ENCODE measurements at regions not wholly inside any gene's neighbourhood (a gene's known extent, or its start where the extent isn't known, plus 50 kb on each side); places are given as distances from the start of the nearest gene placed in this dataset.
A peak's percentile ranks its signal among the peaks of the same experiment; 100 is the strongest.

DNA sequence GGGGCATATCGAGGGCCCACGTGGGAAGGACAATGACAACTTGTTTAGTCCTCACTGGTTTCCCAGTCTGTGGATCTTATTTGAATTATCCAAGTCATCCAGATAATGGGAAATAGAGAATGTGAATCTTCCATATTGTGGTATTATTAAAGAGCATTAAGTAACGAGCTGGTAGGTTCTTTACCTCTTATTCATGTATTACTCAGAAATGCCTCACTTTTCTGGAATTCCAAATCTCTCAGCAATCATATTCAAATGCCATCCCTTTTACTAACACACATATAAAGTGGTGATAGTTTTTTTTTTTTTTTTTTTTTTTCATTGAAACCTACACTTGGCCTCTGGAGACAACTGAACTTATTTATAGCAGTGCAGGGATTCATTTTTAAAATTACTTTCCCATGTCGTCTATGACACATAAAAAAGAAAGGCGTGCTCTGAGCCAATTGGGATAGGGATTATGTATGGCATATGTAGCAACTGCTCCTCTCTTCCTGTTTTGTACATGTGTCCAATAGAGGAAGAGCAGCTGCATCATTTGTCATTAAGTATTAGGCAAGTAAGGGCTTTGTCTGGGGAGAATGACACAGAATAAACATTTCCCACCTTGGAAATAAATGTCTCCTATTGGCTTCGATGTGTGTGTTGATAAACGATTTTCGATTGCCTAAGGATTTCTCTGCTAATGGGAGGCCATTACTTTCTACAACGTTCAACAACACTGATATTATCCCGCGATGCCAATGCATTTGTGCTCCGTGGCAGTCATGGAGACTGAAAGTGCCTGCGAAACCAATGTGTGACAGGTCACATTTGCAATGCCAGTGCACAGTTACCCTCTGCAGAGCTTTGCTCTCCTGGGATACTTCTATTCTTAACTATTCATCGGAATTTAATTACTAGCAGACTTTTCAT lies 78.6 kb upstream of the IFNG-AS1 start:
- H3K4me3 ChIP-seq (ENCODE audit: low read depth, low read length) = no peak overlapping the region
- H3K4me1 ChIP-seq (ENCODE audit: control insufficient read depth, insufficient read depth, low read length) = no peaks in the 10 kb centered on the region
- H3K9me3 ChIP-seq (ENCODE audit: control insufficient read depth, insufficient read depth, low read length) = no peaks in the 10 kb centered on the region
- no peak overlapping the region for H3K27ac ChIP-seq (ENCODE audit: low read depth, low read length)
- no peaks in the 10 kb centered on the region for H3K36me3 ChIP-seq (ENCODE audit: control insufficient read depth, insufficient read depth, low read length)
- H3K27me3 ChIP-seq (ENCODE audit: control insufficient read depth, insufficient read depth, low read length) = no peaks in the 10 kb centered on the region
- WGBS (ENCODE audit: insufficient coverage) = 44% methylated on average over 7 of the region's 14 CpGs
- DNase-seq (ENCODE audit: low read depth in 4 of 6, low spot score in 6 of 6) = peak in 3 of 6 donors; percentile 15 to 63 (median 25)

DNA sequence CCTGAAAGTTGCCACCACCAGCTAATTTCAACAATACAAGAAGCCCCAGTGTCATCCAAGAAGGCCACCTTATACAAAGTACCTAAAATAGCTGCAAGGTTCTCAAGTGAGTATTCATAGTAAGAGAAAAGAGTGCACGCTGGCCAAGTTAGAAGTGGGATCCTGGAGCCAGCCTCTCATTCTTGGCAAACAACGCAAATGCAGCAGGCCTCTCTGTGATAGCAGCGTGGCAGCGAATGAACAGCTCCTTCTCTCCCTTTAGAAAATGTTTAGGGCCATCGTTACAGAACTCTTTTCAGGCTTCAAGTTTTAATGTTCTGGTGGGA lies 78.0 kb upstream of the IFNG-AS1 start:
- Histone ChIP-seq H3K4me3 (ENCODE audit: low read depth, low read length) (no peak overlapping the region), H3K4me1 (ENCODE audit: control insufficient read depth, insufficient read depth, low read length) (no peaks in the 10 kb centered on the region), H3K27me3 (ENCODE audit: control insufficient read depth, insufficient read depth, low read length) (no peaks in the 10 kb centered on the region), H3K27ac (ENCODE audit: low read depth, low read length) (no peak overlapping the region), H3K36me3 (ENCODE audit: control insufficient read depth, insufficient read depth, low read length) (no peaks in the 10 kb centered on the region), H3K9me3 (ENCODE audit: control insufficient read depth, insufficient read depth, low read length) (no peaks in the 10 kb centered on the region)
- peak in 5 of 6 donors; percentile 13 to 85 (median 25) for DNase-seq (ENCODE audit: low read depth in 4 of 6, low spot score in 6 of 6)
- WGBS (ENCODE audit: insufficient coverage) = 0% methylated on average over 2 of the region's 5 CpGs

DNA sequence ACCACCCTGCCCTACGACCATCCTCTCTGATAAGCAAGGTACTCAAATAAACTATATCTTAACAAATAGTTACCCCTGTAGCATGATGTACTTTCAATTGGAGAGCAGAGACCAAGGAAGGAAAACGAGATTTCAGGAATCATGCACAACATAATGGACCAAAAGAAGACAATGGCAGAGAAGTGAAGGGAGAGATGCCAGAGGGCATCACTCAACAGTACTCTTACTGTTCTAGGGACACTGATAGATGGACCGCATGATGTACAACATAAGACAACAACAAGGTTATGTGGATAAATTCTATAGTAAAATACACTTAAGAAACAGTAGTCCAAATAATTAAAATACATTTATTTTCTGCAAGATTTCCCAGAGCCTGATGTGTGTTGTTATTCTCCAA lies 77.5 kb upstream of the IFNG-AS1 start:
- Histone ChIP-seq H3K36me3 (ENCODE audit: control insufficient read depth, insufficient read depth, low read length) (no peaks in the 10 kb centered on the region), H3K27ac (ENCODE audit: low read depth, low read length) (no peak overlapping the region), H3K27me3 (ENCODE audit: control insufficient read depth, insufficient read depth, low read length) (no peaks in the 10 kb centered on the region), H3K9me3 (ENCODE audit: control insufficient read depth, insufficient read depth, low read length) (no peaks in the 10 kb centered on the region), H3K4me1 (ENCODE audit: control insufficient read depth, insufficient read depth, low read length) (no peaks in the 10 kb centered on the region), H3K4me3 (ENCODE audit: low read depth, low read length) (no peak overlapping the region)
- DNase-seq (ENCODE audit: low read depth in 4 of 6, low spot score in 6 of 6) = no peak
- WGBS (ENCODE audit: insufficient coverage) = no CpG with 5 or more reads among the region's 3 CpGs

DNA sequence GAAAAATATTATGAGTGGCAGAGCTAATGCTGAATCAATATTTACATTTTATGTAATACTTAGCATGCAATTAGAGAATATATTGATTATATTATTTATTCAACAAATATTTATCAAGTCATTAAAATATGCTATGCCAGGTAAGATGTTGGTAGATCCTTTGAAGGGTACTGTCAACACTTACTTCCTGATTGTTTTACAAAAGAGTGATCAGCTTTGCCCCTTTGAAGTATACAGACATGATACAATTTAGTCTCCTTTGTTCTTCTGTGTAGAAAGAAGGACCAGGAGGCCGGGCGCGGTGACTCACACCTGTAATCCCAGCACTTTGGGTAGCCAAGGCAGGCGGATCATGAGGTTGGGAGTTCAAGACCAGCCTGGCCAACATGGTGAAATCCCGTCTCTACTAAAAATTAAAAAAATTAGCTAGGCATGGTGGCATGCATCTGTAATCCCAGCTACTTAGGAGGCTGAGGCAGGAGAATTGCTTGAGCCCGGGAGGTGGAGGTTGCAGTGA lies 73.9 kb upstream of the IFNG-AS1 start:
- Histone ChIP-seq H3K27me3 (ENCODE audit: control insufficient read depth, insufficient read depth, low read length) (no peaks in the 10 kb centered on the region), H3K4me3 (ENCODE audit: low read depth, low read length) (no peak overlapping the region), H3K9me3 (ENCODE audit: control insufficient read depth, insufficient read depth, low read length) (no peaks in the 10 kb centered on the region), H3K27ac (ENCODE audit: low read depth, low read length) (no peak overlapping the region), H3K4me1 (ENCODE audit: control insufficient read depth, insufficient read depth, low read length) (no peaks in the 10 kb centered on the region), H3K36me3 (ENCODE audit: control insufficient read depth, insufficient read depth, low read length) (no peaks in the 10 kb centered on the region)
- WGBS (ENCODE audit: insufficient coverage) = 90% methylated on average over 2 of the region's 6 CpGs
- DNase-seq (ENCODE audit: low read depth in 4 of 6, low spot score in 6 of 6) = no peak

DNA sequence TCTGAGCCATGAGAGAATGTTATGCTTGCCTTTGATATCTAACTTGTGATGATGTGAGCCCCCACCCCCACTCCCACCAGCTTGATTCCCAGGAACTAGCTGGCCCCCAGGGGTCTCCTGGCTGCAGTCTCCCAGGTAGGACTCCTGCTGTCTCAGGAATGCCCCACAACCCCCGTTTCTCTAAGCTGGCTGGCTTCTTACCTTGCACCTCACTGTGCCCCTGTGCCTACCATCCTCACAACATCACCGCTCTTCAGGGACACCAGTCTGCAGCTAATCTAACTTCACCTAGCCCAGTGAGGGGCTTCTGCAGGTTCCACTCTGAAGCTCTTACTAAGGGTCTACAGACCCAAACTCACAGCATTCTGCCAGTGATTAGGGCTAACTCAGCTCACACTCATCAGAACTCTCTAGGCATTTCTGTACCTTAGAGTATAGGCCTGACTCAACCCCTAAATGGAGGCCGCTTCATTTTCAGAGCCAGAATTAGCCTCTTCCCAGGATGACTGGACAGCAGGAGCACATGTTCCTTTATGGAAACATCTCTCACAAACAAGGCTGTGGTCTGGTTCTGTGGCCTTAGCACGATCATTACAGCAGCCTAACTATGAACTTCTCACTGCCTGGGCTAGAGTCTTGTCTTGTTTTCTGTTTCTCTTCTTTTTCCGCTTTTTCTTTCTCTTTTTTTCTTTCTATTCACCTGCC lies 72.8 kb upstream of the IFNG-AS1 start:
- Histone ChIP-seq H3K27ac (ENCODE audit: low read depth, low read length) (no peak overlapping the region), H3K4me1 (ENCODE audit: control insufficient read depth, insufficient read depth, low read length) (no peaks in the 10 kb centered on the region), H3K36me3 (ENCODE audit: control insufficient read depth, insufficient read depth, low read length) (no peaks in the 10 kb centered on the region), H3K4me3 (ENCODE audit: low read depth, low read length) (no peak overlapping the region), H3K27me3 (ENCODE audit: control insufficient read depth, insufficient read depth, low read length) (no peaks in the 10 kb centered on the region), H3K9me3 (ENCODE audit: control insufficient read depth, insufficient read depth, low read length) (no peaks in the 10 kb centered on the region)
- DNase-seq (ENCODE audit: low read depth in 4 of 6, low spot score in 6 of 6) = no peak
- WGBS (ENCODE audit: insufficient coverage) = 76% methylated on average over 4 of the region's 5 CpGs

DNA sequence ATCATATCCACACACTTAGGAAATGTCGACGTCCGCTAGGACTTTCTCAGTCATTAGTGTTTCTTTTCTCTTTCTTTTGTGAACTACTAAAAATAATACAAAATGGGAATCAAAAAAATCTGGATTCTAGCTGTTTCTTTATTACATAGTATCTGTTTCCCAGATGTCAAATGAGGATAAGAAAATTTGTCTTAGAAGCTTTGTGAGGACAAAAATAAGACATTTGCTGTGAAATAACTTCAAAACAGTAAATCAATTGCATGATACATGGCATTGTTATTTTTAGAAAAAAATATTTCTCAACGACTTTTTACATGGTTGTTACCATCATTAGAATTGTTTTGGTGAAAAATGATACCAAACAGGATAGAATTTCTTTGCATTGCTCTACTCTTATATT lies 71.4 kb upstream of the IFNG-AS1 start:
- Histone ChIP-seq H3K4me3 (ENCODE audit: low read depth, low read length) (no peak overlapping the region), H3K36me3 (ENCODE audit: control insufficient read depth, insufficient read depth, low read length) (no peaks in the 10 kb centered on the region), H3K27ac (ENCODE audit: low read depth, low read length) (no peak overlapping the region), H3K9me3 (ENCODE audit: control insufficient read depth, insufficient read depth, low read length) (no peaks in the 10 kb centered on the region), H3K27me3 (ENCODE audit: control insufficient read depth, insufficient read depth, low read length) (no peaks in the 10 kb centered on the region), H3K4me1 (ENCODE audit: control insufficient read depth, insufficient read depth, low read length) (no peaks in the 10 kb centered on the region)
- no peak for DNase-seq (ENCODE audit: low read depth in 4 of 6, low spot score in 6 of 6)
- WGBS (ENCODE audit: insufficient coverage) = no CpG with 5 or more reads among the region's 4 CpGs

DNA sequence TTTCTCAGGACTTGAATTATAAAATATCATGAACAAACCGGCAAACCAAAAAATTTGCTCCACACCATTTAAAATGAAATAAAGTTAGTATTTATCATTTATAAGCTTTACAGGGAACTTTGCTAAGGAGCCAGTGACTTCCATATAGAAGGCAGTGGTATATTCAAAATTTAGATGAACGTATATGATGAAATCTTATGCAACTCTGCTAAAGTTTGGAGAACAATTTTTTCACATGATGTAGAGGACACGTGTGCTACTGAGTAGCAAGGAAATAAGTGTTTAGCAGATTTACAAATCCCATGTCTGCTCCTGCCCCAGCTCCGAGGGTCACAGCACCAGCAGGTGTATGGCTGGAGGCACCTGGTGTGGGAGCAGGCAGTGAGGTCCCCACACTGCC lies 70.8 kb upstream of the IFNG-AS1 start:
- no peak for DNase-seq (ENCODE audit: low read depth in 4 of 6, low spot score in 6 of 6)
- Histone ChIP-seq H3K9me3 (ENCODE audit: control insufficient read depth, insufficient read depth, low read length) (no peaks in the 10 kb centered on the region), H3K27ac (ENCODE audit: low read depth, low read length) (no peak overlapping the region), H3K36me3 (ENCODE audit: control insufficient read depth, insufficient read depth, low read length) (no peaks in the 10 kb centered on the region), H3K4me1 (ENCODE audit: control insufficient read depth, insufficient read depth, low read length) (no peaks in the 10 kb centered on the region), H3K4me3 (ENCODE audit: low read depth, low read length) (no peak overlapping the region), H3K27me3 (ENCODE audit: control insufficient read depth, insufficient read depth, low read length) (no peaks in the 10 kb centered on the region)
- WGBS (ENCODE audit: insufficient coverage) = 100% methylated on average over 1 of the region's 4 CpGs

DNA sequence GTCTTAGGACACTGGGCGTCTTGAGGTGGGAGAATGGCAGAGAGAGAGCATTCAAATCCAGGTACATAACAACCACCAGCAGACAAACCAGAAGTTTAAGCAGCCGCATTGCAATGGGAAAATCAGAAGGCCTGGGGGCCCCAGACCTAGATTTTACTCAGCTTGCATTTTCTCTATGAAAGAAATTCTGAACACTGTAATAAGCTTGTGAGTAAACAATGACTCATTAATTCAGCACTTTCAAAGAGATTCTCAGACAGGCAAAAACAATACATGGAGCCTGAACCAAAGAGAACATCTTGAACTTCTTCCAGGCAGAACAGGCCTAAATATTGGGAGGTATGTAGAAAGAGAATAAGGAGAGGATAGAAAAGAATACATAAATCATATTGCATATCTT lies 69.8 kb upstream of the IFNG-AS1 start:
- H3K36me3 ChIP-seq (ENCODE audit: control insufficient read depth, insufficient read depth, low read length) = no peaks in the 10 kb centered on the region

DNA sequence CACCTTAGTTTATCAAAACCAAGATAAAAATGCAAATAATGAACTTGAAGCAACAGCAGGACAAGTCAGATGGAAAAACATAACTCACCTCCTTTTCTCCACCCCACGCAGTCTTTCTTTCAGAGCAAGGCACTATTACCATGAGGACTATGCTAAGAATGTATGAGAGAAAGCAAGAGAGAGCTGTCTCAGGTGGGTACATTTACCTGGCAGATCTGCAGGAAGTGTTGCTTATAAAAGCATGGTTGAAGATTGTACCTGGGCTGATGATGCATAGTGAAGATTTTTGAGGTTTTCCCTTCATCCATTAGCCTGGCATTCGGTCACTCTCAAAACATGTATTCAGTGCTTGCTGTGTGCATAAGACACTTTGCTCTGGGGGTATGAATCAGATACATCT lies 68.8 kb upstream of the IFNG-AS1 start:
- no peak for DNase-seq (ENCODE audit: low read depth in 4 of 6, low spot score in 6 of 6)
- H3K27me3 ChIP-seq (ENCODE audit: control insufficient read depth, insufficient read depth, low read length) = no peaks in the 10 kb centered on the region
- H3K9me3 ChIP-seq (ENCODE audit: control insufficient read depth, insufficient read depth, low read length) = no peaks in the 10 kb centered on the region
- H3K27ac ChIP-seq (ENCODE audit: low read depth, low read length) = no peak overlapping the region
- no CpG with 5 or more reads among the region's 2 CpGs for WGBS (ENCODE audit: insufficient coverage)
- H3K4me1 ChIP-seq (ENCODE audit: control insufficient read depth, insufficient read depth, low read length) = no peaks in the 10 kb centered on the region
- H3K36me3 ChIP-seq (ENCODE audit: control insufficient read depth, insufficient read depth, low read length) = no peaks in the 10 kb centered on the region
- H3K4me3 ChIP-seq (ENCODE audit: low read depth, low read length) = no peak overlapping the region

More for the DNA sequence above, 69.8 kb upstream of the IFNG-AS1 start:
- H3K27ac ChIP-seq (ENCODE audit: low read depth, low read length) = no peak overlapping the region
- no peaks in the 10 kb centered on the region for H3K27me3 ChIP-seq (ENCODE audit: control insufficient read depth, insufficient read depth, low read length)
- no CpG with 5 or more reads among the region's 2 CpGs for WGBS (ENCODE audit: insufficient coverage)
- no peak for DNase-seq (ENCODE audit: low read depth in 4 of 6, low spot score in 6 of 6)
- H3K4me3 ChIP-seq (ENCODE audit: low read depth, low read length) = no peak overlapping the region
- no peaks in the 10 kb centered on the region for H3K9me3 ChIP-seq (ENCODE audit: control insufficient read depth, insufficient read depth, low read length)
- H3K4me1 ChIP-seq (ENCODE audit: control insufficient read depth, insufficient read depth, low read length) = no peaks in the 10 kb centered on the region

Data from spinal cord (tissue), 9 donors.